Breast epithelium (tissue), 4 donors: ENCODE measurements at regions not wholly inside any gene's neighbourhood (a gene's known extent, or its start where the extent isn't known, plus 50 kb on each side); places are given as distances from the start of the nearest gene placed in this dataset.

ENCODE experiments used
- DNase-seq, 2 donors: peaks; one replicate each; pipeline ENCODE4 v3.0.0-alpha.2; 2019; ENCODE audit warnings: low spot score in 2 of 2
- H3K27ac ChIP-seq, 2 donors: fragments of 200-600 bp; sonication (generic) in 1 of 2; one replicate each; pipeline ENCODE4 v1.5.1; 2016 to 2019; ENCODE audit warnings: mild to moderate bottlenecking in 1 of 2
- H3K27me3 ChIP-seq, 2 donors: fragments of 200-600 bp; sonication (generic) in 1 of 2; one replicate each; pipeline versions ENCODE4 v1.5.1 to v1.6.0; 2017 to 2019; ENCODE audit warnings: control low read depth in 1 of 2, mild to moderate bottlenecking in 1 of 2
- H3K36me3 ChIP-seq: fragments of 200-600 bp; one replicate; pipeline ENCODE4 v1.5.1; 2019
- H3K4me1 ChIP-seq, 2 donors: fragments of 200-600 bp; sonication (generic); one replicate each; pipeline ENCODE4 v1.5.1; 2016 to 2019; ENCODE audit warnings: control low read depth in 1 of 2
- H3K4me3 ChIP-seq, 3 donors: fragments of 200-600 bp; sonication (generic); 1 replicate in 2 of 3; 2 replicates in 1 of 3; pipeline ENCODE4 v1.5.1; 2016 to 2019; ENCODE audit warnings: mild to moderate bottlenecking in 3 of 3, moderate library complexity in 2 of 3
- H3K9me3 ChIP-seq, 2 donors: fragments of 200-600 bp; sonication (generic) in 1 of 2; one replicate each; pipeline ENCODE4 v1.5.1; 2016 to 2019; ENCODE audit warnings: control low read depth in 1 of 2
- CTCF ChIP-seq, 3 donors: fragments of 450-650 bp; IDR thresholded peaks; one replicate each; pipeline ENCODE4 v1.5.1; 2016 to 2017; ENCODE audit warnings: antibody characterized with exemption in 3 of 3, mild to moderate bottlenecking in 3 of 3, moderate library complexity in 3 of 3
- POLR2A ChIP-seq: fragments of 450-650 bp; IDR thresholded peaks from one replicate; pipeline ENCODE4 v1.6.1; 2016; ENCODE audit warnings: antibody characterized with exemption, mild to moderate bottlenecking, moderate library complexity
- POLR2AphosphoS5 ChIP-seq, 3 donors: sonication (generic); formaldehyde crosslinking; IDR thresholded peaks; one replicate each; pipeline ENCODE4 v1.6.1; 2017; ENCODE audit warnings: antibody characterized with exemption in 3 of 3
- intact Hi-C: fragments of 100-400 bp; cut with DNase I; formaldehyde crosslinking; loops from one replicate; pipeline ENCODE4 v1.15.1; 2023; ENCODE audit warnings: low total_unique reads

GRCh38 chr9:87214991-87215390 is 267.7 kb upstream of the GAS1 start:
- Histone ChIP-seq H3K36me3 (no peaks in the 10 kb centered on the region), H3K27me3 (no peaks in the 10 kb centered on the region), H3K4me1 (no peaks in the 10 kb centered on the region), H3K4me3 (no peak overlapping the region), H3K27ac (no peak overlapping the region), H3K9me3 (no peaks in the 10 kb centered on the region)
- DNase-seq: no peak
- intact Hi-C loops: loop anchor here (1.0 kb wide), 1 partner anchor 26 kb away; no protein-coding TSS in a partner anchor
- no peak for TF ChIP-seq POLR2A
- TF ChIP-seq CTCF (IDR thresholded peaks at IDR 0.05): no peak
- no peak for TF ChIP-seq POLR2AphosphoS5 (IDR thresholded peaks at IDR 0.05)

GRCh38 chr9:87216036-87216435 is 268.7 kb upstream of the GAS1 start:
- H3K4me1 ChIP-seq: no peaks in the 10 kb centered on the region
- H3K9me3 ChIP-seq: no peaks in the 10 kb centered on the region
- H3K27me3 ChIP-seq: no peaks in the 10 kb centered on the region
- H3K4me3 ChIP-seq: no peak overlapping the region
- no peaks in the 10 kb centered on the region for H3K36me3 ChIP-seq
- TF ChIP-seq CTCF (IDR thresholded peaks at IDR 0.05) (no peak), POLR2A (no peak), POLR2AphosphoS5 (IDR thresholded peaks at IDR 0.05) (no peak)
- H3K27ac ChIP-seq: no peak overlapping the region
- intact Hi-C loops: no loop called here
- no peak for DNase-seq

GRCh38 chr9:87216897-87217455 is 269.7 kb upstream of the GAS1 start:
- Histone ChIP-seq H3K9me3 (no peaks in the 10 kb centered on the region), H3K27me3 (no peaks in the 10 kb centered on the region), H3K27ac (no peak overlapping the region), H3K36me3 (no peaks in the 10 kb centered on the region), H3K4me3 (no peak overlapping the region), H3K4me1 (no peaks in the 10 kb centered on the region)
- intact Hi-C loops: no loop called here
- no peak for DNase-seq
- TF ChIP-seq POLR2A: no peak
- TF ChIP-seq POLR2AphosphoS5 (IDR thresholded peaks at IDR 0.05): no peak
- TF ChIP-seq CTCF (IDR thresholded peaks at IDR 0.05): no peak

GRCh38 chr9:87223392-87224246 is 274.0 kb upstream of the DAPK1 start:
- no peak for TF ChIP-seq POLR2AphosphoS5 (IDR thresholded peaks at IDR 0.05)
- no peaks in the 10 kb centered on the region for H3K36me3 ChIP-seq
- no peaks in the 10 kb centered on the region for H3K27me3 ChIP-seq
- DNase-seq: peak in 1 of 2 donors; percentile 51
- H3K4me3 ChIP-seq: peak overlapping the region in 1 of 3 donors; percentile 28
- intact Hi-C loops: no loop called here
- peak overlapping the region in 1 of 2 donors; percentile 46 for H3K27ac ChIP-seq
- H3K4me1 ChIP-seq: peaks cover 0 to 3% of the 10 kb centered on the region in 2 donors
- H3K9me3 ChIP-seq: no peaks in the 10 kb centered on the region

- TF ChIP-seq CTCF (IDR thresholded peaks at IDR 0.05): no peak
- H3K4me1 ChIP-seq: peaks cover 0 to 3% of the 10 kb centered on the region in 2 donors
- no peak overlapping the region for H3K4me3 ChIP-seq
- intact Hi-C loops: no loop called here
- no peaks in the 10 kb centered on the region for H3K27me3 ChIP-seq
- H3K27ac ChIP-seq: no peak overlapping the region
- no peak for DNase-seq
- no peaks in the 10 kb centered on the region for H3K36me3 ChIP-seq
- no peaks in the 10 kb centered on the region for H3K9me3 ChIP-seq
Observed at GRCh38 chr9:87226896-87227295, 270.8 kb upstream of the DAPK1 start.
